ENCODE measurements at regions not wholly inside any gene's neighbourhood (a gene's known extent, or its start where the extent isn't known, plus 50 kb on each side); places are given as distances from the start of the nearest gene placed in this dataset.

DNA sequence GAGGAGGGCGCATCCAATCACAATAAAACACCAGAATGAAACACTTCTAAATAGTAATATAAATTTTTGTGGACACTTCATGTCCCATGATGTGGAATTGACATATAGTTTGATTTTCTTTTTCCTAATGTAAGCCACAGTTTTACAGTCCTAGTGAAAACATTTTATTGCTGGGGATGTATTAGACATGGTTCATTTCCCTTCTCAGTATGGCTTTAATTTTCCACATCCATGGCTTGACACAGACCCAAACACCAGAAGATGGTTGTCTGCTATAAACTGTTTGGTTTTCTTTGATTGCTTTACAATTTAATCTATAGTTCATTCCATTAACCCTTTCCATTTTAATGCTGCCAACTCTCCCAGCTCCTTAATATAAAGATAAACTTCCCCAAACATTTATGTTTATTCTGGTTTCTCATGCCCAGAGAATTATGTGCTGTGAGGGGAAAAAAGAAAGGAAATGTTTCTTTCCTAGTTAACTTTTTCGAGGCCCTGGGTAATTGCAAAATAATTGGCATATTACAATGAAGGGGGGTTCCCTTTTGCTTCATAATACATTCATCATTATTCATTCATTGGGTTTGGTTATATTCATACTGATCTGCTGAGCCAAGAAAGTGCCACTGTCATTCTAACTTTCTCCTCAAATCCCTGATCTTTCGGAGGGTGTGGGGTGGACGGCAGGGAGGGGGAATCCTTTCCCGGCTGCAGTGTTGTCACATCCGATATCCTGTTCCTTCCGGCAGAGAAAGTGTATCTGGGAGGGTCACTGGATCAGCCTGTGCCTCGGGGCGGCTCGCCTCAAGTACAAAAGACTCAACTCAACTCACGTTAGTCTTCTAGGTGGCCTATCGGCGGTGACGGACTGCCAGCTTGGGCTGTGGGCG, 127.6 kb upstream of the TFAP2D start:
- TF ChIP-seq, protein P1, sequence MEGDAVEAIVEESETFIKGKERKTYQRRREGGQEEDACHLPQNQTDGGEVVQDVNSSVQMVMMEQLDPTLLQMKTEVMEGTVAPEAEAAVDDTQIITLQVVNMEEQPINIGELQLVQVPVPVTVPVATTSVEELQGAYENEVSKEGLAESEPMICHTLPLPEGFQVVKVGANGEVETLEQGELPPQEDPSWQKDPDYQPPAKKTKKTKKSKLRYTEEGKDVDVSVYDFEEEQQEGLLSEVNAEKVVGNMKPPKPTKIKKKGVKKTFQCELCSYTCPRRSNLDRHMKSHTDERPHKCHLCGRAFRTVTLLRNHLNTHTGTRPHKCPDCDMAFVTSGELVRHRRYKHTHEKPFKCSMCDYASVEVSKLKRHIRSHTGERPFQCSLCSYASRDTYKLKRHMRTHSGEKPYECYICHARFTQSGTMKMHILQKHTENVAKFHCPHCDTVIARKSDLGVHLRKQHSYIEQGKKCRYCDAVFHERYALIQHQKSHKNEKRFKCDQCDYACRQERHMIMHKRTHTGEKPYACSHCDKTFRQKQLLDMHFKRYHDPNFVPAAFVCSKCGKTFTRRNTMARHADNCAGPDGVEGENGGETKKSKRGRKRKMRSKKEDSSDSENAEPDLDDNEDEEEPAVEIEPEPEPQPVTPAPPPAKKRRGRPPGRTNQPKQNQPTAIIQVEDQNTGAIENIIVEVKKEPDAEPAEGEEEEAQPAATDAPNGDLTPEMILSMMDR (IDR thresholded peaks at IDR 0.05; ENCODE audit: borderline replicate concordance, control extremely low read depth, extremely low read depth, insufficient read depth, missing control alignments): no peak
- in situ Hi-C loops (cut with MboI; ENCODE audit: low sequenced_read_pairs, unreplicated experiment): loop anchor here (25.0 kb wide), 1 partner anchor 448 kb away; no protein-coding TSS in a partner anchor
- DNase-seq (ENCODE audit: low spot score): no peak

DNA sequence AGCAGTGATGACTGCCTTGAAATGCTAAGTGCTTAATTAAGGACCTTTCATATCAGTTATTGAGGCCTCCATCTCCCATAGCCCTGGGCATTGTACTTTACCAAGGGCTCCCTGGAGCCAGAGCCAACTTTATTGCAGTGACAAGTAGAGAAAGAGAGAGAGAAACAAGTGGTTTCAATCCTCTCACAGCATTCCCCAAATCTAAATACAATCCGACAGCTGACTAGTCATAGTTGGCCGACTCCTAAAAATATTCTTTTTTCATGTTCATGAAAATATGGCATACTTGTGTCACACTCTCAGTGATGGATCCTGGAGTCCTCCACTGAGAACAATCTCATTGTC, 127.0 kb upstream of the TFAP2D start:
- DNase-seq (ENCODE audit: low spot score): no peak
- TF ChIP-seq, protein P1 (IDR thresholded peaks at IDR 0.05; ENCODE audit: borderline replicate concordance, control extremely low read depth, extremely low read depth, insufficient read depth, missing control alignments): no peak
- in situ Hi-C loops (cut with MboI; ENCODE audit: low sequenced_read_pairs, unreplicated experiment): loop anchor here (25.0 kb wide), 1 partner anchor 449 kb away; no protein-coding TSS in a partner anchor

DNA sequence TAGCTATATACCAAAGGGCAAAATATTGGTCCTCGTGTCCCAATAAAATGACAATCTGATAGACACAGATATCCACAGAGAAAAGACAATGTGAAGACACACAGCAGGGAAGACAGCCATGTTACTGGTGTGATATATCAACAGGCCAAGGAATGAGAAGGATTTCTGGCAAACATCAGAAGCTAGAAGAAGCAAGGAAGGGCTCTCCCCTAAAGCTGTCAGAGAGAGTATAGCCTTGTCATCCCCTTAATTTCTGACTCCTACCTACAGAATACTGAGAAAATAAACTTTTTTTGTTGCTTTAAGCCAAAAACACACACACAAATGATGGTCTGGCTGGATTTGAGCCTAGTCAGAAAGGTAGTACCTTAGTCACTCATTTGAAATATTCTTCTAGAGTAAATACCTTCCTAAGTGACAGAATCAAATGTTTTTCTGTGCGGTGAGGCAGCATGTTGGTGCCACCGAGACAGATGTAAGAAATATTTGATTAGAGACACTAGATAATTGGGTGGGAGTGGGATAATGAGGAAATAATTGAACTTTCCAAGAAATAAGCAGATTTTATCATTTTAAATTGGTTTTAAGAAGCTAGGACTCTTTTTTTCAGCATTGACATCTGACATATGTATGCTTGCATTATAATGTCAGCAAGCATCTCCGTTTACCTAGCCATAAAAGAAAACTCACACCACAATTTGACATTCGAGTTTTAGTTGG, 123.4 kb upstream of the TFAP2D start:
- in situ Hi-C loops (cut with MboI; ENCODE audit: low sequenced_read_pairs, unreplicated experiment): loop anchor here (25.0 kb wide), 1 partner anchor 453 kb away; no protein-coding TSS in a partner anchor
- DNase-seq (ENCODE audit: low spot score): no peak
- TF ChIP-seq, protein P1 (IDR thresholded peaks at IDR 0.05; ENCODE audit: borderline replicate concordance, control extremely low read depth, extremely low read depth, insufficient read depth, missing control alignments): no peak

DNA sequence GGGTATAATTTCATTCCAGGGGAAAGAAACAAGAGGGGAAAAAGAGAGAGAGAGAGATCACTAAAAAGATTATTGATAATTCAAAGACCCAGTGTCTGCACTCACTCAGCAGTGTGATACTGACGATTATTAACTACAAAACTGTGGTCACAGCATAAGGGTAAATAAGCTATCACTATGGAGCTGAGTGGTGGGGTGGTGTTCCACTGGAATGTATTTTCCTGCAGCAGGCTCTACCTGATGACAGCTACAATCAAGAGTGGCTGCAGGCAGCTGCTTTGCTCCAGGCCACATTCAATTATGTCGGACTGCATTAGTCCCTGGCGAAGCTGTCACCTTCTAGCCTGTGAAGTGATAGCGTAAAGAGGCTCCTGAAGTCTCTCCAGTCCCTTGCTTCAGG, 122.2 kb upstream of the TFAP2D start:
- in situ Hi-C loops (cut with MboI; ENCODE audit: low sequenced_read_pairs, unreplicated experiment): loop anchor here (25.0 kb wide), 1 partner anchor 454 kb away; no protein-coding TSS in a partner anchor

DNA sequence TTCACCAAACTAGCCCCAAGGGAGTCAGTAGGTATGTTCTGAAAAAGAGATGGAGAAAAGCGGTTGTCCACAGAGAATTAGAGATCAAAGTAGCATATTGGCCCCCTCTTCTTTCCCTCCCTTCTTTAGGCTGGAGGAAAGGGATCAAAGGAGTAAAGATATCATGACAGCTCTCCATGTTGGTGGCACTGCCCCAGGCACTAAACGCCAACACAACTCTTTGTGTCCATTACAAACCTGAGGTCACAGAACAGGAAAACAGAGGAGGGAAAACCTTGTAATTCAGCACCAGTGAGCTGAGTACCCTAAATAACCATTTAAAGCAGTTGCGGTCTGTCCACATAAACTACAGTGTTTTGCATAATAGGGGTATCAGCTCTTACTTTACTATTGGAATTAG, 113.0 kb upstream of the TFAP2D start:
- DNase-seq (ENCODE audit: low spot score): no peak
- in situ Hi-C loops (cut with MboI; ENCODE audit: low sequenced_read_pairs, unreplicated experiment): no loop called here
- TF ChIP-seq, protein P1 (IDR thresholded peaks at IDR 0.05; ENCODE audit: borderline replicate concordance, control extremely low read depth, extremely low read depth, insufficient read depth, missing control alignments): no peak

More for the DNA sequence above, 122.2 kb upstream of the TFAP2D start:
- no peak for DNase-seq (ENCODE audit: low spot score)
- TF ChIP-seq, protein P1 (IDR thresholded peaks at IDR 0.05; ENCODE audit: borderline replicate concordance, control extremely low read depth, extremely low read depth, insufficient read depth, missing control alignments): no peak

DNA sequence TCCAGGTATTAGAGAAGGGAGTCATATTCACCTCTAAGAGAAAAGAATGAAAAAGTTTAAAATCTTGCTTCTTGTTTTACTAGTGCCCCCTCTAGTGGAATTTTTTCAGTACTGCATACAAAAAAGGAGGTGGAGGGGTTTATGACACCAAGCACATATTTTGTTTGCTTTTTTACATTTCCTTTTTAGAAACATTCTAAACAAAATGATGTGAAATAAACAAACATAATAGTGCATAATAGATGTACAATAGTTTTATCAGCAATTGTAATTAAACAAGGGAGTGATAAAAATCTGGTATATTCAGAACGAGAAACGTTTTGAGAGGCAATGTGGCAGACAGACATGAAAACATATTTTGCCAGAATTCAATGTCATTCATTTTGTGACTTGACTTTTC, 111.0 kb upstream of the TFAP2D start:
- in situ Hi-C loops (cut with MboI; ENCODE audit: low sequenced_read_pairs, unreplicated experiment): no loop called here
- peak; percentile 7 for DNase-seq (ENCODE audit: low spot score)

More for the DNA sequence above, 111.0 kb upstream of the TFAP2D start:
- TF ChIP-seq, protein P1 (IDR thresholded peaks at IDR 0.05; ENCODE audit: borderline replicate concordance, control extremely low read depth, extremely low read depth, insufficient read depth, missing control alignments): peak; percentile 12
